ENCODE measurements at regions not wholly inside any gene's neighbourhood (a gene's known extent, or its start where the extent isn't known, plus 50 kb on each side); places are given as distances from the start of the nearest gene placed in this dataset.

DNA sequence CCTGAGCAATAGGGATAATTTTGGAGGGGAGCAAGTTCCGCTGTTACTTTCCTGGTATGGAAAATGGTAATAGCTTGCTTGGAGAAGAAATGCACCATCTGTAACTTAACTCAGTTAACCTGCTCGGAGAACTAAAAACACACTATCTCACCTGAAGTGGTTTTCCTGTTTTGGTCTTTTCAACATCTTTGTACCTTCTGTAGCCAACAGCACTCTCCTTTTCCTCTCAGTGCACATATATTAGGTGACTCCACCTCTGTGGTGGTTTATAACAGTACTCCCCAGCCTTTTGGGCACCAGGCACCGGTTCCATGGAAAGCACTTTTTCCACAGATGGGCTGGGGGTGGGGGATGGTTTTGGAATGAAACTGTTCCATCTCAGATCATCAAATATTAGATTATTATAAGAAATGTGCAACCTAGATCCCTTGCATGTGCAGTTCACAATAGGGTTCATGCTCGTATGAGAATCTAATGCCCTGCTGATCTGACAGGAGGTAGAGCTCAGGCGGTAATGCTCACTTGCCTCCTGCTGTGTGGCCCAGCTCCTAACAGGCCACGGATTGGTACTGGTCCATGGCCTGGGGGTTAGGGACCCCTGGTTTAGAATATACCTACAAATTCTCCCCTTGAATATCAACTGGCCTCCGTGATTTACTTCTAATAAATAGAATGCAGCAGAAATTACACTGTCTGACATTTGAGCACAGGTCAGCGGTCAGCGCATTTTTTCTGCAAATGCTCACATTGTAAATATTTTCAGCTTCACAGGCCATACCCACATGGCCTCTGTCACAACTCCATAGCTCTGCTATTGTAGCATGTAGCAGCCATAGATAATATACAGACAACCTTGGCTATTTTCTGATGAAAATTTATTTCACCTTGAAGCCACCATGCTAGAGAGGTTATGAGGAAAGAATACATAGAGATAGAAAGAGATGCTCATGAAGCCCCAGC is 83.8 kb upstream of the SUCLG2 start:
- Histone ChIP-seq H4K20me1 (no peaks in the 10 kb centered on the region), H3K27me3 (no peaks in the 10 kb centered on the region), H3K4me2 (no peak overlapping the region), H3K9ac (no peak overlapping the region), H3K36me3 (no peaks in the 10 kb centered on the region), H3K9me3 (replicated peaks in 1 of 11) (peaks cover 0 to 7% (median 0%) of the 10 kb centered on the region in 11 experiments; a peak in 2 of 22 replicates), H3K27ac (no peak overlapping the region), H3K4me1 (no peaks in the 10 kb centered on the region), H3K4me3 (no peak overlapping the region)
- TF ChIP-seq Cebpa-rat (IDR thresholded peaks at IDR 0.05): no peak

DNA sequence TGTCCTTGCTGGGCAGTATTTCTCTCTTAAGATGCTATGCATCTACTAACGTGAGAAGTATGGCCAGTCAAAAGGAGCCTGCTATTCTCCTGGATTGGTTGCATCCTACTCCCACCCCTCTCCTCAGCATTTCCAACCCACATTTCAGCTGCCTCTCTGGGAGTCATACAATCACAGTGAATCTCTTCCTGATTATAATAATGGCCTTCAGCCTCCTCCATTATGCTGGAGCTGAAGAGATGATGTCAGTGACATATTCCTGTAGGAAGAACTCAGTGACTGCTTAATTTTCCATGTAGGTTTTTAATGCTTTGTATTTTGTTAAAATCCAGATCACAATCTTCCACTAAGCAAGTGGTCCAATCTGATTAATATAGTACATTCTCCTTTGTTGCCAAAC is 82.7 kb upstream of the SUCLG2 start:
- no peak overlapping the region for H3K27ac ChIP-seq
- H3K9ac ChIP-seq: no peak overlapping the region
- H3K27me3 ChIP-seq: no peaks in the 10 kb centered on the region
- H3K4me2 ChIP-seq: no peak overlapping the region
- H3K36me3 ChIP-seq: no peaks in the 10 kb centered on the region
- no peak for TF ChIP-seq Cebpa-rat (IDR thresholded peaks at IDR 0.05)
- H3K4me3 ChIP-seq: no peak overlapping the region
- no peaks in the 10 kb centered on the region for H4K20me1 ChIP-seq
- H3K9me3 ChIP-seq (replicated peaks in 1 of 11): peaks cover 0 to 7% (median 0%) of the 10 kb centered on the region in 11 experiments; a peak in 2 of 22 replicates
- H3K4me1 ChIP-seq: no peaks in the 10 kb centered on the region

DNA sequence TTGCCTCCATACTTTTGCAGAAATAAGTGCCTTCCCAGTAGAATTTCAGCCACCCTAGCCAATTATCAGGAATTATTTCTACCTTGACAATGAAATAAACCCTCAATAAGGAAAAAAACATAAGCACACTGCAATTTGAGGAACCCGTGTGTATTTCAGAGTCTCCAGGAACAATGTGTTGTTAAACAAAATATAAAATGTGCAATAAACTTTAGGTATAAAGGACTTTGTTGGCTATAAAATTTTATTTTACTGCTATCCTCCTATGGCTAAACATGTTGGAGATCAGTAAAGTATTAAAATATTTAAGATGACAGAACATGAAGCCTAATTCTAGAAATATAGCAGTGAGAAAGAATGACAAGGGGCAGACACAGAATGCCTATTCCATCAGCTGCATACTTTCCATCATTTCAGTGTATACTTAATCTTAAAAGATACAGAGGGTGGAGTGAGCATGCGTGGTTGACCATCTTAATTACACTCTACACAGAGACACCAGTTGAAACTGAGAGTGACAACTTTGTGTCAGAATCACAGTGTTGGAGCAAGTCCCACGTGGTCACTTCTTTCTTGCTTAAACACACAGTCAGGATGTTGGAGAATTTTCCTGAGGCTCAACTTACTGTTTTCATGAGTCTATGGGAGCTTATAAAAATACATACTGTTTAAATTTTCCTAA is 79.0 kb upstream of the SUCLG2 start:
- no peak overlapping the region for H3K27ac ChIP-seq

DNA sequence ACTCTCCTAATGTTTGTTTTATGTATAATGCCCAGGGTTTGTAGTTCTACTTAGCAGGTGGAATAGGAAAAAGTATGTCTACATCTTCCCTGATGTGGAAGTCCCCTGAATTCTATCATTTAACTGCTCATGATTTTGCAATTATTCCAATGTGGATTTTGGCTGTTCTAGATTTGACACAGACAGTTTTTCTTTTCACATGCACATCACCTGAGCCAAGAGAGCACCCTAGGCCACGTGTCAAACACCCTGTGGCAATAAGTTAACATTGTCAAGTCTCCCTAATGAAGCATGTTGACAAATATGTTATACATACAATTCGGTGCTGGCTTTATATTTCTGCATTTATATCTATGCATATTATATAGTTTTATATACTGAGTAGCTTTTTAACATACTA is 70.0 kb upstream of the SUCLG2 start:
- Histone ChIP-seq H3K4me3 (no peak overlapping the region), H3K4me1 (no peaks in the 10 kb centered on the region), H4K20me1 (no peaks in the 10 kb centered on the region), H3K27me3 (no peaks in the 10 kb centered on the region), H3K36me3 (no peaks in the 10 kb centered on the region), H3K9ac (no peak overlapping the region), H3K27ac (no peak overlapping the region), H3K9me3 (replicated peaks in 1 of 11) (peaks cover 10 to 32% (median 20%) of the 10 kb centered on the region in 11 experiments; a peak in 17 of 22 replicates), H3K4me2 (no peak overlapping the region)
- no peak for TF ChIP-seq Cebpa-rat (IDR thresholded peaks at IDR 0.05)

More for the DNA sequence above, 79.0 kb upstream of the SUCLG2 start:
- no peak for TF ChIP-seq Cebpa-rat (IDR thresholded peaks at IDR 0.05)
- H3K9me3 ChIP-seq (replicated peaks in 1 of 11): peaks cover 0 to 7% (median 0%) of the 10 kb centered on the region in 11 experiments; a peak in 2 of 22 replicates
- H4K20me1 ChIP-seq: no peaks in the 10 kb centered on the region
- H3K9ac ChIP-seq: no peak overlapping the region
- H3K4me2 ChIP-seq: no peak overlapping the region
- no peak overlapping the region for H3K4me3 ChIP-seq
- no peaks in the 10 kb centered on the region for H3K4me1 ChIP-seq
- H3K27me3 ChIP-seq: no peaks in the 10 kb centered on the region
- no peaks in the 10 kb centered on the region for H3K36me3 ChIP-seq

DNA sequence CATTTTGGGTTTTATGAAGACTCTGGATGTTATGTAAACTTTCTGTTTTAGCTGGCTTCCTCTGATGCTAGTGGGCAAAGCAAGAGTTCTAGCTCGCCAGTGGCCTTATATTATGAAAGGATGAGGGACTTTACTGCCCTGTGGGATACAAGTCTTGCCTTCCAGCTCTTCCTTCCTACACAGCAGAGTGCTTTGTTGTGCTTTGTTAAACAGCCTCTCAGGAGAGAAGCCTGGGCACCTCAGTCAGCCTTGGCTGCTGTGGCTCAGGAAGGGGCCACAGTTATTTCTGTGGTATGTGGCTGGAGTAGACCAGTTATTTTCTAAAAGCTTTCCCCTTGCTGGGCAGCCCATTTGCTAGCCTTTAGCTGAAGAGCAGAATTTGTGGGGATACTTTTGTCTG is 69.5 kb upstream of the SUCLG2 start:
- no peak overlapping the region for H3K4me3 ChIP-seq
- no peak for TF ChIP-seq Cebpa-rat (IDR thresholded peaks at IDR 0.05)
- H3K27me3 ChIP-seq: no peaks in the 10 kb centered on the region

DNA sequence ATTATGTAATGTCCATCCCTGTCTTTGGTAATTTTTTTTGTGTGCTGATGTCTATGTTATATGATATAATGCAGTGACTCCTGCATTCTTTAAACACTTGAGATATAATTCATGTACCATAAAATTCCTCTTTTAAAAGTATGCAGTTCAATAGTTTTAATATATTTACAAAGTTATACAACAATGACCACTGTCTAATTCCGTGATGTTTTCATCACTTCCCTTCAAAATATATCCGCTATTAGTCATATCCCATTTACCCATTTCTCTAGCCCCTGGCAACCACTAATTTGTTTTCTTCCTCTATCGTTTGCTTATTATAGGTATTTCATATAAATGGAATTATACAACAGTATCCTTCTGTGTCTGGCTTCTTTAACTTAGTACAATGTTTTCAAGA is 64.9 kb upstream of the SUCLG2 start:
- peaks cover 10 to 32% (median 20%) of the 10 kb centered on the region in 11 experiments; a peak in 17 of 22 replicates for H3K9me3 ChIP-seq (replicated peaks in 1 of 11)
- no peak overlapping the region for H3K4me3 ChIP-seq
- no peak overlapping the region for H3K9ac ChIP-seq
- no peaks in the 10 kb centered on the region for H3K4me1 ChIP-seq
- no peaks in the 10 kb centered on the region for H3K27me3 ChIP-seq
- no peak for TF ChIP-seq Cebpa-rat (IDR thresholded peaks at IDR 0.05)
- no peak overlapping the region for H3K27ac ChIP-seq
- H3K36me3 ChIP-seq: no peaks in the 10 kb centered on the region
- no peak overlapping the region for H3K4me2 ChIP-seq
- H4K20me1 ChIP-seq: no peaks in the 10 kb centered on the region

More for the DNA sequence above, 69.5 kb upstream of the SUCLG2 start:
- Histone ChIP-seq H3K4me2 (no peak overlapping the region), H3K9ac (no peak overlapping the region), H3K9me3 (replicated peaks in 1 of 11) (peaks cover 10 to 32% (median 20%) of the 10 kb centered on the region in 11 experiments; a peak in 17 of 22 replicates), H3K27ac (no peak overlapping the region), H4K20me1 (no peaks in the 10 kb centered on the region), H3K4me1 (no peaks in the 10 kb centered on the region), H3K36me3 (no peaks in the 10 kb centered on the region)

DNA sequence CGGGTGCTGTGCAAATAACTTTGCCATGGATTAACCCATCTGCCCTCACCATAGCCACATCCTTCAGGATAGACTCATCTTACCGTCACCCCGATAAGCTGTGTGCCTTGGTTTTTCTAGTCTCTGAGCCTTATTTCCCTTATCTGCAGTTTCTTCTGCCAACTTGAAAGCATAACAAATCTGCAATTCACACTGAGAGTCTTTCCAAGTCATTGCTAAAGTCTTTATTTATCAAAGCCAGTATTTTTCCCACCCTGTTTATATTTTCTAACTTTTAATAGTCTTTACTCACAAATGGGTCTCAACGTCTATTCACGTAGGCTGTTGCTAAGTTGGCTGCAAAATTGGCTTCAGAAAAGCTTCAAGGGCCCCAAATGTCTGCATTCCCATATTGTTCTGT is 61.6 kb upstream of the SUCLG2 start:
- no peaks in the 10 kb centered on the region for H4K20me1 ChIP-seq
- no peaks in the 10 kb centered on the region for H3K36me3 ChIP-seq
- H3K4me1 ChIP-seq: peaks cover 0 to 15% (median 0%) of the 10 kb centered on the region in 10 experiments; a peak in 2 of 20 replicates
- H3K9ac ChIP-seq: no peak overlapping the region
- H3K27me3 ChIP-seq: no peaks in the 10 kb centered on the region
- H3K9me3 ChIP-seq (replicated peaks in 1 of 11): peaks cover 2 to 10% (median 5%) of the 10 kb centered on the region in 11 experiments; a peak in 16 of 22 replicates
- no peak overlapping the region for H3K27ac ChIP-seq
- no peak overlapping the region for H3K4me2 ChIP-seq
- no peak for TF ChIP-seq Cebpa-rat (IDR thresholded peaks at IDR 0.05)
- no peak overlapping the region for H3K4me3 ChIP-seq

DNA sequence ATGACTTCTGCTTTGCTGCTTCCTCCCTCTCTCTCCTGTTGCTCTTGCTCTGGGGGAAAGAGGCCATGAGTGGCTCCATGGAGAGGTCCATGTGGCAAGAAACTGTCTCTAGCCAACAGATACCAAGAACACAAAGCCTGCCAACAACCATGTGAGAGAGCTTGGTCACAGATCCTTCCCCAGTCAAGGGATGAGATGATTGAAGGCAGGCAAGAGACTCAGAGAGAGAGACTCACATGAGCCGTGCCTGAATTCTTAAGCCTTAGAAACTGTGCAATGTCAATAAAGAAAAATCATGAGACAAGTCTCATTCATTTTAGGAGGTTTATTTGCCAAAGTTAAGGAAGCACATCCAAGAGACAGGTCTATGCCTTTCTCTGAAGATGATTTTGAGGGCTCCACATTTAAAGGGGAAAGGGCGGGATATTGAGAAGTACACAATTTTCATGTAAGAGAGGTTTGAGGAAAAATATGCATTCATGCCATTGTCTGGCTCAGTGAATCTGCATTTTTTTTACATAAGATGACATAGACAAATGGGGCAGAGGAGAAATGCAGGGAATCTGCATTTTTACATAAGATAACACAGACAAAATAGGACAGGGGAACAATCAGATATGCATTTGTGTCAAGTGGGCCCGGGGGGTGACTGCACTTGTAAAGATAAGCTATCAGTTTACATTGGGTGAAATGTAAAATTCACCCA is 59.5 kb upstream of the SUCLG2 start:
- H3K4me3 ChIP-seq: no peak overlapping the region
- H3K9ac ChIP-seq: no peak overlapping the region
- no peaks in the 10 kb centered on the region for H3K36me3 ChIP-seq
- H3K9me3 ChIP-seq (replicated peaks in 1 of 11): no peaks in the 10 kb centered on the region
- H3K27ac ChIP-seq: peak overlapping the region in 1 of 11 experiments; percentile 8; a peak in 1 of 22 replicates
- no peaks in the 10 kb centered on the region for H4K20me1 ChIP-seq
- H3K4me1 ChIP-seq: peaks cover 0 to 15% (median 0%) of the 10 kb centered on the region in 10 experiments; a peak in 2 of 20 replicates
- no peaks in the 10 kb centered on the region for H3K27me3 ChIP-seq
- peak overlapping the region in 2 of 11 experiments; percentile 3 to 25; a peak in 1 of 22 replicates for H3K4me2 ChIP-seq
- TF ChIP-seq Cebpa-rat (IDR thresholded peaks at IDR 0.05): no peak

DNA sequence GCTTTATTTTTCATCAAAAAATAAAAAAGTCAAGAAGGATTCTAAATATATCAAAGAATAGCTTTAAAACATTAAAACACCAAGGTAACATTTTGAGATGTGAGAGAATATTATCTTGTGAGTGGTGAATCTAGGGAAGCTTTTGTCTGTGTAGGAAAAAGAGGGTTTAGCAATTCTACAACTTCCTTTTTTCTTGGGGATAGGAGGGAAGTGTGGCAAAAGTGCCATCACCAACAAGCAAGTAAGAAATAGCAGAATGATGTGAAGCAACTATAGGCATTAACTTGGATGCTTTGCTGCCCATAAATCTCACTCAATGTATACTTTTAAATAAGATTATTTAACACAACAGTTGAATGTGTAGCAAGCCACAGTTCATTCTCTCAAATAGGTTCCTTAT is 57.8 kb upstream of the SUCLG2 start:
- Histone ChIP-seq H3K4me2 (no peak overlapping the region), H3K4me3 (no peak overlapping the region), H3K27me3 (no peaks in the 10 kb centered on the region), H3K9ac (no peak overlapping the region), H4K20me1 (no peaks in the 10 kb centered on the region), H3K36me3 (no peaks in the 10 kb centered on the region), H3K9me3 (replicated peaks in 1 of 11) (no peaks in the 10 kb centered on the region), H3K27ac (no peak overlapping the region), H3K4me1 (peaks cover 0 to 15% (median 0%) of the 10 kb centered on the region in 10 experiments; a peak in 2 of 20 replicates)
- no peak for TF ChIP-seq Cebpa-rat (IDR thresholded peaks at IDR 0.05)
